HFF-Myc (cell line): ENCODE measurements at regions not wholly inside any gene's neighbourhood (a gene's known extent, or its start where the extent isn't known, plus 50 kb on each side); places are given as distances from the start of the nearest gene placed in this dataset.
"Not testable (repeated sequence)": the region's sequence is repeated elsewhere in the genome, so short reads cannot be mapped to it uniquely, and the experiment has no call there.

ENCODE experiments used
- DNase-seq: peaks from one replicate; pipeline ENCODE4 v3.0.0-alpha.2; 2011; ENCODE audit warnings: low read depth; ENCODE audit errors: extremely low read depth
- H3K4me3 ChIP-seq: replicated peaks from 2 replicates; pipeline ENCODE4 v1.5.1; 2011; ENCODE audit warnings: low read depth, mild to moderate bottlenecking, control low read depth, low read length
- TF ChIP-seq, protein P1 (sequence below): IDR thresholded peaks from 2 replicates; pipeline ENCODE4 v1.5.1; 2012; ENCODE audit warnings: mild to moderate bottlenecking, low read depth, low read length, control low read depth; ENCODE audit errors: missing control alignments

DNA sequence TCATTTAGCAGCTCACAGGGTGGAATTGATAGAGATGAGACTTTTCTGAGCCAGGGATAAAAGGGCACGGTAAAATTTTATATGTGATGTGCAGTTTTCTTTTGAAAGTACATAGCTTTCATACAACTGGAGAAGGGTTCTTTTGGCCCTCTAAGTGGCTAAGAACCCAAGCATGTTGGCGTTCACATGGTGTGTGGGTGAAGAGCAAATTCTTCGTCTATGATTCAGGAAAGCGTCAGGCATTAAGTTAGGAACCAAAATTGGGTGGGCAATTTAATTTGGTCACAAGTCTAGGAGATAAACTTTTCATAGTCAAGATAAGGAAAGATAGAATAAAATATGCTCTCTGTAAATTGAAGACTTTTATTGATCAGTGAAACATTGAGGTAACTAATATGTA lies 153.9 kb downstream of the UTRN start:
- no peak for DNase-seq
- H3K4me3 ChIP-seq: no peak overlapping the region
- TF ChIP-seq, protein P1, sequence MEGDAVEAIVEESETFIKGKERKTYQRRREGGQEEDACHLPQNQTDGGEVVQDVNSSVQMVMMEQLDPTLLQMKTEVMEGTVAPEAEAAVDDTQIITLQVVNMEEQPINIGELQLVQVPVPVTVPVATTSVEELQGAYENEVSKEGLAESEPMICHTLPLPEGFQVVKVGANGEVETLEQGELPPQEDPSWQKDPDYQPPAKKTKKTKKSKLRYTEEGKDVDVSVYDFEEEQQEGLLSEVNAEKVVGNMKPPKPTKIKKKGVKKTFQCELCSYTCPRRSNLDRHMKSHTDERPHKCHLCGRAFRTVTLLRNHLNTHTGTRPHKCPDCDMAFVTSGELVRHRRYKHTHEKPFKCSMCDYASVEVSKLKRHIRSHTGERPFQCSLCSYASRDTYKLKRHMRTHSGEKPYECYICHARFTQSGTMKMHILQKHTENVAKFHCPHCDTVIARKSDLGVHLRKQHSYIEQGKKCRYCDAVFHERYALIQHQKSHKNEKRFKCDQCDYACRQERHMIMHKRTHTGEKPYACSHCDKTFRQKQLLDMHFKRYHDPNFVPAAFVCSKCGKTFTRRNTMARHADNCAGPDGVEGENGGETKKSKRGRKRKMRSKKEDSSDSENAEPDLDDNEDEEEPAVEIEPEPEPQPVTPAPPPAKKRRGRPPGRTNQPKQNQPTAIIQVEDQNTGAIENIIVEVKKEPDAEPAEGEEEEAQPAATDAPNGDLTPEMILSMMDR: no peak

GRCh38 chr6:144441801-144442200 lies 156.7 kb downstream of the UTRN start:
- DNase-seq, H3K4me3 ChIP-seq: not testable (repeated sequence)

GRCh38 chr6:144443157-144443556 lies 158.0 kb downstream of the UTRN start:
- TF ChIP-seq, protein P1: no peak
- no peak overlapping the region for H3K4me3 ChIP-seq
- no peak for DNase-seq

DNA sequence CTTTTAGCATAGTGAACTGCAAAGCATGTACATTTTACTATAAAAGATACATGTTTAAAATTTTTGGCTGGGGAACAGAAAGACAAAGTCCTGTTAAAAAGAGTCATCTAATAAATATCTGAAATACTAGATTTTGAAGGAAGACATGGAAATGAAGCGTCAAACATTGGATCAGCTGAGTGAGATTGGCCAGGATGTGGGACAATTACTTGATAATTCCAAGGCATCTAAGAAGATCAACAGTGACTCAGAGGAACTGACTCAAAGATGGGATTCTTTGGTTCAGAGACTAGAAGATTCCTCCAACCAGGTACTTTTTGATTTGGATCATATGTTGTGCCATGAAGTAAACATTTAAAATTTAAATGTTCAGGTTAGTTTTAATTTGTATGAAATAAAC lies 162.3 kb downstream of the UTRN start:
- no peak overlapping the region for H3K4me3 ChIP-seq
- TF ChIP-seq, protein P1: no peak
- DNase-seq: no peak

DNA sequence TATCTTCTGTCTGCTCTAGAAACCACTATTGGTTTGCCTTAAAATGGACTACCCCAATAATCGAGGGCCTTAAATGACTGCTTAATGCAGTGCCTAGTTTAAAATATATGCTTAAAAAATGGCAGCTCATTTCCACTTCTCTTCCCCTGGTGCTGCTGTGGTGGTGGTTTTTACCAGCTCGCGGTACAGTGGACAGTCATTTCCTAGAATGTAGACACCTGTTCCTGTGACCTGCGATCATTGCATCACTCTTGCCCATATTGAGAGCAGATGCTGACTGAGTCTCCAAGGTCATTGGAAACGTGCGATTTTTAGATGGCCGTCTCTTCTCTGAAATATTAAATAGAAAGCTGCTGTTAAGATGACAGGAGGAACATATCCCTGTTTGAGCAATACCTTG lies 164.1 kb downstream of the UTRN start:
- H3K4me3 ChIP-seq: no peak overlapping the region
- TF ChIP-seq, protein P1: no peak
- no peak for DNase-seq

DNA sequence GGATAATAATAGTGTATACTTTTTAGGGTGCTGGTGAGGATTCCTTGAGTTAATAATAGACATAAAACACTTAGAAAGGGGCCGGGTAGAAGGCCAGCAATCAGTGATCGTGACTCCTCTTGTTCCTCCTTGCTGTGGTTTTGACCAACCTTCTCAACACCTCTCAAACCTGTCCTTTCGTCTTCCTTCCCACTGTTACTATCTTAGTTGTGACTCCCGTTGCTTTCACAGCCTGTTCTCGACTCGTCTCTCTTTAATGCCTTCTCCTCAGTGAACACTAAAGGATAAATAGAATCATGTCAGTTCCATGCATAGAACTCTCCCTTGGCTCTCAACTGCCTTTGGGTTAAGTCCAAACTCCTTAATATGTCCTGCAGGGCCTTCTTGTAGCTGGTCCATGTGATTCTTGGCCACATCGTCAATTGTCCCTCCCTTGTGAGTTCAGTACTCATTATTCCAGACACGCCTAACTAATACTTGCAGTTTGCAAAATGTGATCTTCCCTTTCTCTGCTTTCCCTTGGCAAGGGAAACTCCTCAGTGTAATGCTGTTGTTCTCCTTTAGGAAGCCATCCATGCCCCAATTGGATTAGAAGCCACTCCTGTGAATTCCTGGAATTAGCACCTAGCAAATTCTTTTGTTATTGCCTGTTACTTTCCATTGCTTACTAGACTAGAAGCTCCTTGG lies 164.9 kb downstream of the UTRN start:
- no peak overlapping the region for H3K4me3 ChIP-seq
- TF ChIP-seq, protein P1: no peak
- no peak for DNase-seq

DNA sequence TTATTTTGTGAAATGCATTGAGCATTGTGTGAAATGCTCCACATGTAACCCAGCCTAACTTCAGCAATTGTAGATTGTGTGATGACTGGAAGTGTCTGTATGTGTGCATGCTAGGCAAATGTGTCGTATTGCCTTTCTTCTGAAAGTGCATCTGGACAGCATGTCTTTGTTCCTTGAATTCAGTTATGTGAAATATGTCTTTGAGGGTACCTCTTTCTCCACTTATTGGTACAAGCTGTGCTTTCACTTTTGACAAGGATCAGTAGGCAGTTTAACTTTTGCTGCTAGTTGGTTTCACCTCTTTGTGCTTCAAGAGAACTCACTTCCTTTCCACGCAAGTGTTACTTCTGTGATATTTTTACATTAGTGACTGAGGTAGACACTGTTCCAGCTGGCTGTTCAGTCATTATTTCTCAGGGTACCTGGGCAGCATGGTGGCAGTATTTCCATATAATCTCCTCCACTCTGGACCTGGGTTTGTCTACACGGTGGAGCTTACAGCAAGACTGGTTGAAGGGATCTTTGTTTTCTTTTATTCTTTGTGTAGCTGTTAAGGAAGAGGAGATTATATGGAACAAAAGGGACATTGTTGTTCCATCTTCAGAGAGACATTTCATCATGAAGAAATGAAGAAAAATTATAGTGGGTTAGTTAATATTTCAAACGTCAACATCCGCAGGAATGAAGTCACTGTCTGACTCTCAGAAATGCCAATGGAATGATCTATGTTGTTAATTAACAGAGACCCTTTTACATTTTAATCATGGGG lies 175.4 kb downstream of the UTRN start:
- no peak for DNase-seq
- TF ChIP-seq, protein P1: no peak
- H3K4me3 ChIP-seq: no peak overlapping the region
